ENCODE measurements at regions not wholly inside any gene's neighbourhood (a gene's known extent, or its start where the extent isn't known, plus 50 kb on each side); places are given as distances from the start of the nearest gene placed in this dataset.

DNA sequence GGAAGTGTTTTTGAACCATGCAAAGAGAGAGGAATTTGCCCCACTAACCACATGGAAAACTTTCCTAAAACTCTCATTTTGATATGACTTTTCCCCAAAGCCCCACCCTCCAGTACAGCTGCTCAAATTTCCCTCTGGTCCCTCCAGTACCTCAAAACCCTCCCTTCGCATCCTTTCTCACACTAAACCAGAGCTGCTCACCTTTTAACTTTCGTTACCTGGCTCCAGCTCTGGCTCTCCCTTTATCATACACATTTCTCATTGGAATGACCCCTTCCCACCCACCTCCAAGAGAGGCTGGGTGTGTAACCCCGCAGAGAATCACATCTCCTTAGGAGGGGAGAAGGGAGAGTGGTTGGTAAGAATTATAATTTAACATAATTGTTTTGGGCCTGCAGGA is 86.8 kb upstream of the NDUFV2 start (continued):
- TF ChIP-seq, protein P1, sequence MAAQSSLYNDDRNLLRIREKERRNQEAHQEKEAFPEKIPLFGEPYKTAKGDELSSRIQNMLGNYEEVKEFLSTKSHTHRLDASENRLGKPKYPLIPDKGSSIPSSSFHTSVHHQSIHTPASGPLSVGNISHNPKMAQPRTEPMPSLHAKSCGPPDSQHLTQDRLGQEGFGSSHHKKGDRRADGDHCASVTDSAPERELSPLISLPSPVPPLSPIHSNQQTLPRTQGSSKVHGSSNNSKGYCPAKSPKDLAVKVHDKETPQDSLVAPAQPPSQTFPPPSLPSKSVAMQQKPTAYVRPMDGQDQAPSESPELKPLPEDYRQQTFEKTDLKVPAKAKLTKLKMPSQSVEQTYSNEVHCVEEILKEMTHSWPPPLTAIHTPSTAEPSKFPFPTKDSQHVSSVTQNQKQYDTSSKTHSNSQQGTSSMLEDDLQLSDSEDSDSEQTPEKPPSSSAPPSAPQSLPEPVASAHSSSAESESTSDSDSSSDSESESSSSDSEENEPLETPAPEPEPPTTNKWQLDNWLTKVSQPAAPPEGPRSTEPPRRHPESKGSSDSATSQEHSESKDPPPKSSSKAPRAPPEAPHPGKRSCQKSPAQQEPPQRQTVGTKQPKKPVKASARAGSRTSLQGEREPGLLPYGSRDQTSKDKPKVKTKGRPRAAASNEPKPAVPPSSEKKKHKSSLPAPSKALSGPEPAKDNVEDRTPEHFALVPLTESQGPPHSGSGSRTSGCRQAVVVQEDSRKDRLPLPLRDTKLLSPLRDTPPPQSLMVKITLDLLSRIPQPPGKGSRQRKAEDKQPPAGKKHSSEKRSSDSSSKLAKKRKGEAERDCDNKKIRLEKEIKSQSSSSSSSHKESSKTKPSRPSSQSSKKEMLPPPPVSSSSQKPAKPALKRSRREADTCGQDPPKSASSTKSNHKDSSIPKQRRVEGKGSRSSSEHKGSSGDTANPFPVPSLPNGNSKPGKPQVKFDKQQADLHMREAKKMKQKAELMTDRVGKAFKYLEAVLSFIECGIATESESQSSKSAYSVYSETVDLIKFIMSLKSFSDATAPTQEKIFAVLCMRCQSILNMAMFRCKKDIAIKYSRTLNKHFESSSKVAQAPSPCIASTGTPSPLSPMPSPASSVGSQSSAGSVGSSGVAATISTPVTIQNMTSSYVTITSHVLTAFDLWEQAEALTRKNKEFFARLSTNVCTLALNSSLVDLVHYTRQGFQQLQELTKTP (IDR thresholded peaks at IDR 0.05; ENCODE audit: low read depth in 1 of 2, partially characterized antibody in 2 of 2), result peak in 1 of 2 experiments; percentile 38
- TF ChIP-seq MTA2 (IDR thresholded peaks at IDR 0.05; ENCODE audit: low read depth) (no peak), NFE2 (IDR thresholded peaks at IDR 0.05; ENCODE audit: low read depth) (no peak), STAT5B (CRISPR knock-in tag; IDR thresholded peaks at IDR 0.05) (no peak), ZNF561 (CRISPR knock-in tag; conservative IDR thresholded peaks at IDR 0.05) (no peak), MAFF (IDR thresholded peaks at IDR 0.05; ENCODE audit: low read length) (no peak), SMARCB1 (IDR thresholded peaks at IDR 0.05; ENCODE audit: insufficient read length, low read depth) (no peak)
- TF ChIP-seq, protein P2, sequence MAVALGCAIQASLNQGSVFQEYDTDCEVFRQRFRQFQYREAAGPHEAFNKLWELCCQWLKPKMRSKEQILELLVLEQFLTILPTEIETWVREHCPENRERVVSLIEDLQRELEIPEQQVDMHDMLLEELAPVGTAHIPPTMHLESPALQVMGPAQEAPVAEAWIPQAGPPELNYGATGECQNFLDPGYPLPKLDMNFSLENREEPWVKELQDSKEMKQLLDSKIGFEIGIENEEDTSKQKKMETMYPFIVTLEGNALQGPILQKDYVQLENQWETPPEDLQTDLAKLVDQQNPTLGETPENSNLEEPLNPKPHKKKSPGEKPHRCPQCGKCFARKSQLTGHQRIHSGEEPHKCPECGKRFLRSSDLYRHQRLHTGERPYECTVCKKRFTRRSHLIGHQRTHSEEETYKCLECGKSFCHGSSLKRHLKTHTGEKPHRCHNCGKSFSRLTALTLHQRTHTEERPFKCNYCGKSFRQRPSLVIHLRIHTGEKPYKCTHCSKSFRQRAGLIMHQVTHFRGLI (CRISPR knock-in tag; IDR thresholded peaks at IDR 0.05), result no peak
- TF ChIP-seq, protein P3, sequence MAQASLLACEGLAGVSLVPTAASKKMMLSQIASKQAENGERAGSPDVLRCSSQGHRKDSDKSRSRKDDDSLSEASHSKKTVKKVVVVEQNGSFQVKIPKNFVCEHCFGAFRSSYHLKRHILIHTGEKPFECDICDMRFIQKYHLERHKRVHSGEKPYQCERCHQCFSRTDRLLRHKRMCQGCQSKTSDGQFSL (CRISPR knock-in tag; IDR thresholded peaks at IDR 0.05), result no peak
- TF ChIP-seq, protein P3 (tag; IDR thresholded peaks at IDR 0.05), result no peak

All from K562 (cell line).